Liver (tissue), 3 donors: ENCODE measurements at regions not wholly inside any gene's neighbourhood (a gene's known extent, or its start where the extent isn't known, plus 50 kb on each side); places are given as distances from the start of the nearest gene placed in this dataset.

ENCODE experiments used
- GABPA ChIP-seq, 2 donors: IDR thresholded peaks in 1 of 2; conservative IDR thresholded peaks in 1 of 2; 2 replicates each; pipeline ENCODE4 v1.6.1; 2016; ENCODE audit warnings: antibody characterized with exemption in 2 of 2, mild to moderate bottlenecking in 1 of 2, moderate library complexity in 1 of 2
- JUND ChIP-seq, 2 donors: IDR thresholded peaks; 2 replicates each; pipeline ENCODE4 v1.6.1; 2016; ENCODE audit warnings: antibody characterized with exemption in 2 of 2
- RAD21 ChIP-seq, 2 donors: IDR thresholded peaks; 2 replicates each; pipeline ENCODE4 v1.6.1; 2016; ENCODE audit warnings: antibody characterized with exemption in 2 of 2, mild to moderate bottlenecking in 2 of 2
- RXRA ChIP-seq, 2 donors: IDR thresholded peaks; 2 replicates each; pipeline ENCODE4 v1.6.1; 2017 to 2018; ENCODE audit warnings: antibody characterized with exemption in 2 of 2, mild to moderate bottlenecking in 1 of 2
- SP1 ChIP-seq: IDR thresholded peaks from 2 replicates; pipeline ENCODE4 v1.6.1; 2018; ENCODE audit warnings: antibody characterized with exemption, mild to moderate bottlenecking
- TAF1 ChIP-seq: conservative IDR thresholded peaks from 2 replicates; pipeline ENCODE4 v1.6.1; 2016; ENCODE audit warnings: antibody characterized with exemption, mild to moderate bottlenecking
- YY1 ChIP-seq: IDR thresholded peaks from 2 replicates; pipeline ENCODE4 v1.6.1; 2016; ENCODE audit warnings: antibody characterized with exemption, mild to moderate bottlenecking
- TF ChIP-seq, protein P1 (sequence below): IDR thresholded peaks from 2 replicates; pipeline ENCODE4 v1.6.1; 2016; ENCODE audit warnings: antibody characterized with exemption
- TF ChIP-seq, protein P2 (sequence below): fragments of 150-350 bp; IDR thresholded peaks from 2 replicates; pipeline ENCODE4 v1.5.1; 2017; ENCODE audit warnings: improper control_type of control experiment, low read depth, low read length; ENCODE audit not compliant: missing input control
- TF ChIP-seq, protein P3 (sequence below): IDR thresholded peaks from 2 replicates; pipeline ENCODE4 v1.6.1; 2016; ENCODE audit warnings: antibody characterized with exemption
- TF ChIP-seq, protein P4 (sequence below): IDR thresholded peaks from 2 replicates; pipeline ENCODE4 v1.6.1; 2016; ENCODE audit warnings: antibody characterized with exemption, mild to moderate bottlenecking
- TF ChIP-seq, protein P5 (sequence below): IDR thresholded peaks from 2 replicates; pipeline ENCODE4 v1.6.1; 2016; ENCODE audit warnings: antibody characterized with exemption
- donor health status: healthy.
- donor health status: healthy.

DNA sequence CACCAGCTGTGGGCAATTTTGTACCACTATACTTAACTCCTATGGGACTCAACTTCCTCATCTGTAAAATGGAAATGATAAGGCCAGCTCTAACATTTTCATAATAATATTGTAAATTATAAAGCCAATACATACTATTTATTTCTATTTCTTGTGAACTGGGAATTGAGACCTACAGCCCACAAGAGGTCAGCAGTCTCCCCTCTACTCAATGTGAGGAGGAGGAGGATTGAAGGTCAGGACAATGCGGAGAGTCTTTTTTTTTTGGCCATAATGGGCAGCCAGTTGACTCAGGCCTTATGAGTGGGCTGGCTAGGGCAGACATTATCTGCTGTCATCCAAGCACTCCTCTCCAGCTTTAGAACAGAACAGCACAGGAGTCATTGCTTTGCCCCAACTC, 90.5 kb downstream of the NUF2 start:
- TF ChIP-seq JUND (IDR thresholded peaks at IDR 0.05) (no peak), TAF1 (no peak), YY1 (no peak), RAD21 (IDR thresholded peaks at IDR 0.05) (no peak), SP1 (no peak), GABPA (IDR thresholded peaks at IDR 0.05 in 1 of 2, conservative IDR thresholded peaks at IDR 0.05 in 1 of 2) (no peak), RXRA (IDR thresholded peaks at IDR 0.05) (no peak)
- TF ChIP-seq, protein P1, sequence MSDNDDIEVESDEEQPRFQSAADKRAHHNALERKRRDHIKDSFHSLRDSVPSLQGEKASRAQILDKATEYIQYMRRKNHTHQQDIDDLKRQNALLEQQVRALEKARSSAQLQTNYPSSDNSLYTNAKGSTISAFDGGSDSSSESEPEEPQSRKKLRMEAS: no peak
- TF ChIP-seq, protein P2, sequence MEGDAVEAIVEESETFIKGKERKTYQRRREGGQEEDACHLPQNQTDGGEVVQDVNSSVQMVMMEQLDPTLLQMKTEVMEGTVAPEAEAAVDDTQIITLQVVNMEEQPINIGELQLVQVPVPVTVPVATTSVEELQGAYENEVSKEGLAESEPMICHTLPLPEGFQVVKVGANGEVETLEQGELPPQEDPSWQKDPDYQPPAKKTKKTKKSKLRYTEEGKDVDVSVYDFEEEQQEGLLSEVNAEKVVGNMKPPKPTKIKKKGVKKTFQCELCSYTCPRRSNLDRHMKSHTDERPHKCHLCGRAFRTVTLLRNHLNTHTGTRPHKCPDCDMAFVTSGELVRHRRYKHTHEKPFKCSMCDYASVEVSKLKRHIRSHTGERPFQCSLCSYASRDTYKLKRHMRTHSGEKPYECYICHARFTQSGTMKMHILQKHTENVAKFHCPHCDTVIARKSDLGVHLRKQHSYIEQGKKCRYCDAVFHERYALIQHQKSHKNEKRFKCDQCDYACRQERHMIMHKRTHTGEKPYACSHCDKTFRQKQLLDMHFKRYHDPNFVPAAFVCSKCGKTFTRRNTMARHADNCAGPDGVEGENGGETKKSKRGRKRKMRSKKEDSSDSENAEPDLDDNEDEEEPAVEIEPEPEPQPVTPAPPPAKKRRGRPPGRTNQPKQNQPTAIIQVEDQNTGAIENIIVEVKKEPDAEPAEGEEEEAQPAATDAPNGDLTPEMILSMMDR: no peak
- TF ChIP-seq, protein P3, sequence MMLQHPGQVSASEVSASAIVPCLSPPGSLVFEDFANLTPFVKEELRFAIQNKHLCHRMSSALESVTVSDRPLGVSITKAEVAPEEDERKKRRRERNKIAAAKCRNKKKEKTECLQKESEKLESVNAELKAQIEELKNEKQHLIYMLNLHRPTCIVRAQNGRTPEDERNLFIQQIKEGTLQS: no peak
- TF ChIP-seq, protein P4, sequence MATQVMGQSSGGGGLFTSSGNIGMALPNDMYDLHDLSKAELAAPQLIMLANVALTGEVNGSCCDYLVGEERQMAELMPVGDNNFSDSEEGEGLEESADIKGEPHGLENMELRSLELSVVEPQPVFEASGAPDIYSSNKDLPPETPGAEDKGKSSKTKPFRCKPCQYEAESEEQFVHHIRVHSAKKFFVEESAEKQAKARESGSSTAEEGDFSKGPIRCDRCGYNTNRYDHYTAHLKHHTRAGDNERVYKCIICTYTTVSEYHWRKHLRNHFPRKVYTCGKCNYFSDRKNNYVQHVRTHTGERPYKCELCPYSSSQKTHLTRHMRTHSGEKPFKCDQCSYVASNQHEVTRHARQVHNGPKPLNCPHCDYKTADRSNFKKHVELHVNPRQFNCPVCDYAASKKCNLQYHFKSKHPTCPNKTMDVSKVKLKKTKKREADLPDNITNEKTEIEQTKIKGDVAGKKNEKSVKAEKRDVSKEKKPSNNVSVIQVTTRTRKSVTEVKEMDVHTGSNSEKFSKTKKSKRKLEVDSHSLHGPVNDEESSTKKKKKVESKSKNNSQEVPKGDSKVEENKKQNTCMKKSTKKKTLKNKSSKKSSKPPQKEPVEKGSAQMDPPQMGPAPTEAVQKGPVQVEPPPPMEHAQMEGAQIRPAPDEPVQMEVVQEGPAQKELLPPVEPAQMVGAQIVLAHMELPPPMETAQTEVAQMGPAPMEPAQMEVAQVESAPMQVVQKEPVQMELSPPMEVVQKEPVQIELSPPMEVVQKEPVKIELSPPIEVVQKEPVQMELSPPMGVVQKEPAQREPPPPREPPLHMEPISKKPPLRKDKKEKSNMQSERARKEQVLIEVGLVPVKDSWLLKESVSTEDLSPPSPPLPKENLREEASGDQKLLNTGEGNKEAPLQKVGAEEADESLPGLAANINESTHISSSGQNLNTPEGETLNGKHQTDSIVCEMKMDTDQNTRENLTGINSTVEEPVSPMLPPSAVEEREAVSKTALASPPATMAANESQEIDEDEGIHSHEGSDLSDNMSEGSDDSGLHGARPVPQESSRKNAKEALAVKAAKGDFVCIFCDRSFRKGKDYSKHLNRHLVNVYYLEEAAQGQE: no peak
- TF ChIP-seq, protein P5, sequence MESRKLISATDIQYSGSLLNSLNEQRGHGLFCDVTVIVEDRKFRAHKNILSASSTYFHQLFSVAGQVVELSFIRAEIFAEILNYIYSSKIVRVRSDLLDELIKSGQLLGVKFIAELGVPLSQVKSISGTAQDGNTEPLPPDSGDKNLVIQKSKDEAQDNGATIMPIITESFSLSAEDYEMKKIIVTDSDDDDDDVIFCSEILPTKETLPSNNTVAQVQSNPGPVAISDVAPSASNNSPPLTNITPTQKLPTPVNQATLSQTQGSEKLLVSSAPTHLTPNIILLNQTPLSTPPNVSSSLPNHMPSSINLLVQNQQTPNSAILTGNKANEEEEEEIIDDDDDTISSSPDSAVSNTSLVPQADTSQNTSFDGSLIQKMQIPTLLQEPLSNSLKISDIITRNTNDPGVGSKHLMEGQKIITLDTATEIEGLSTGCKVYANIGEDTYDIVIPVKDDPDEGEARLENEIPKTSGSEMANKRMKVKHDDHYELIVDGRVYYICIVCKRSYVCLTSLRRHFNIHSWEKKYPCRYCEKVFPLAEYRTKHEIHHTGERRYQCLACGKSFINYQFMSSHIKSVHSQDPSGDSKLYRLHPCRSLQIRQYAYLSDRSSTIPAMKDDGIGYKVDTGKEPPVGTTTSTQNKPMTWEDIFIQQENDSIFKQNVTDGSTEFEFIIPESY: no peak
